NCI-H526 (cell line): ENCODE measurements at regions not wholly inside any gene's neighbourhood (a gene's known extent, or its start where the extent isn't known, plus 50 kb on each side); places are given as distances from the start of the nearest gene placed in this dataset.

Experiments
- DNase-seq, 2 experiments: peaks; one replicate each; lab custom pipeline; 2025; lab: John Stamatoyannopoulos, UW

GRCh38 chr3:181330257-181330656 lies 340.7 kb upstream of the DNAJC19 start:
- DNase-seq, result no peak

- no peak for DNase-seq
Measured at GRCh38 chr3:181329024-181329423, 339.5 kb upstream of the DNAJC19 start.

- no peak for DNase-seq
Measured at GRCh38 chr3:181328346-181328745, 338.8 kb upstream of the DNAJC19 start.

DNA sequence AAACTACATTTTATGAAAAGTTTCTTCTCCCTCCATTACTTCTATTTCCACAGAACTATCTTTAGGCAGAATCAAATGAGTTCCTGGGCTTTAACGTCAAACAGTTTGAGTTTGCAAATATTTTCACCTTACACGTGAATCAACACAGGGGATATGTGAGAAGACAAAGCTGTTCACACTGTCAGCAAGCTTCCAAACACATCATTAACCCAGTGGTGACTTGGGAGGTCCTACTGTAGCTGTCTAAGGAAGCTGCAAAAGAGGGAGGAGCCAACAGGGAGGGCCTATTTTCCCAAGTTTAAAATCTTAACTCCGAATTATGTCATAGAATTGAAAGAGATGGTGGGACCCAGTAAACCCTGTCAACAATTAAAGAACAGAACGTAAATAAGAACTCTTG lies 337.8 kb upstream of the DNAJC19 start:
- no peak for DNase-seq

DNA sequence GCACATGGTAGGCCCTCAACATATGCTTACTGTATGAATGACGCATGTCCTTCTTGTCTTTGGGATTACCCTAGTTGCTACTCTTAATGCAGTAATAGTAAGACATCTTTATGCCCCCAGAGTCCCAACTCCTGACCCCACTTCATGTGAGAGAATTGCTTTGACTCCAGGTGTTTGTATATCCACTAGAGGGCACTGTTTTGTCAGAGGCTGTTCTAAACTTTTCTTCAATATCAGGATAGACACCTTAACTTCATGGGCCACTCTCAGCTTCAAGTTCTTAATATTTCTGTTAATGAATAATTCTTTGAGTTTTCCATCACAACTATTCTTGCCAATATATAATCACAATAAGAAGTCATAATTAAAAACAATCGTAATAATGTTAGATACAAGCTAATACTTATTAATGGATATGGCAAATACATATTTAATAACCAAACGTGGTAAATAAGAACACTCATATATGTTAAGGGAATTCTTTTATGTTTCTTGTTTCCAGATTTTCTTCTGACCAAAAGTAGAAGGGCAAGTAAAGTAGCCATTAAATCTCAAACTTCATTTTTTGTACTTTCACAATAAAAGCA lies 337.2 kb upstream of the DNAJC19 start:
- peak; percentile 1 to 36 for DNase-seq

DNA sequence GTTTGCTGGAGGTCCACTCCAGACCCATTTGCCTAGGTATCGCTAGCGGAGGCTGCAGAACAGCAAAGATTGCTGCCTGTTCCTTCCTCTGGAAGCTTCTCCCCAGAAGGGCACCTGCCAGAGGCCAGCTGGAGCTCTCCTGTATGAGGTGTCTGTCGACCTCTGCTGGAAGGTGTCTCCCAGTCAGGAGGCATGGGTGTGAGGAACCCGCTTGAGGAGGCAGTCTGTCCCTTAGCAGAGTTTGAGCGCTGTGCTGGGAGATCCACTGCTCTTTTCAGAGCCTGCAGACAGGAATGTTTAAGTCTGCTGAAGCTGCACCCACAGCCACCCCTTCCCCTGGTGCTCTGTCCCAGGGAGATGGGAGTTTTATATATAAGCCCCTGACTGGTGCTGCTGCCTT lies 335.0 kb upstream of the DNAJC19 start:
- DNase-seq, result peak in 1 of 2 experiments; percentile 6

- DNase-seq, result no peak
Measured at GRCh38 chr3:181318321-181318720, 328.8 kb upstream of the DNAJC19 start.

DNA sequence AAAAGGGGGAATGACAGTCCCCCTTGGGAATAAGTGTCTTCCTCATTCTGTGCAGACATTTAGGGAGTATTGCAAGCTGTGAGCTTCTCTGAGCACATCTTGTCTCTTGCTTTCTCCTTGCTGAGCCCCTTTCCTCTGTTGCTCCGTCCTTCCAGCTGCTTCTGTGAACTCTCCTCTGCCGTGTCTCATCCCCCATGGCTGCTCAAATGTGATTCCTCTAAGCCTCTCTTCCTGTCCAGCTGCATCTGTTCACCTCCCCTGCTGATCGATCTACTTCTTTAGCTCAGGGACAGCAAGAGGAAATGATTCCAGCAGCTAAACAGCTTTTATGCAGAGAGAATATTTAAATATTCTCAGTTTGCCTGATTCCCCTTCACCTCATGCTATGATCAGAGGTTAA lies 328.0 kb upstream of the DNAJC19 start:
- DNase-seq, result no peak

GRCh38 chr3:181316482-181316881 lies 326.9 kb upstream of the DNAJC19 start:
- DNase-seq, result no peak

DNA sequence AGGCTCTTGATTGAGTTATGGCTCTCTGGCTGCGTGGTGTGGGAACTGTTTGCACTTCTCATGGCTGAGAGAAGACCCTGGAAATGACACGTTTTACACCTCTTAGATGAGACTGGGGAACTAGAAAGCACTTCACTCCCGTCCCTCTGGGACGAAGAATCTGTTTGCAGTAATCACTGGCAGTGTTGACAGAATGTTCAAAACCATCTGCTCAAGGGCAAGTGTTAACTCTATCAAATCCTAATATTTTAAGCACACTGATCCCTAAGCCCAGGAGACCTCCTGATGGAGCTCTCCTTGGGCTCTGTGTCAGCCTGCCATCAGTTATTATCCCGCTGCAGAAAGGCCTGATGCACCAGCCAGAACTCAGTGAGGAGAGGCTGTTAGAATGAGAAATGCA lies 323.8 kb upstream of the DNAJC19 start:
- no peak for DNase-seq

- no peak for DNase-seq
Measured at GRCh38 chr3:181311186-181311585, 321.6 kb upstream of the DNAJC19 start.

- no peak for DNase-seq
Measured at GRCh38 chr3:181302960-181303359, 313.4 kb upstream of the DNAJC19 start.

- no peak for DNase-seq
Measured at GRCh38 chr3:181300033-181300432, 310.5 kb upstream of the DNAJC19 start.

GRCh38 chr3:181298421-181298820 lies 308.9 kb upstream of the DNAJC19 start:
- DNase-seq, result no peak

DNA sequence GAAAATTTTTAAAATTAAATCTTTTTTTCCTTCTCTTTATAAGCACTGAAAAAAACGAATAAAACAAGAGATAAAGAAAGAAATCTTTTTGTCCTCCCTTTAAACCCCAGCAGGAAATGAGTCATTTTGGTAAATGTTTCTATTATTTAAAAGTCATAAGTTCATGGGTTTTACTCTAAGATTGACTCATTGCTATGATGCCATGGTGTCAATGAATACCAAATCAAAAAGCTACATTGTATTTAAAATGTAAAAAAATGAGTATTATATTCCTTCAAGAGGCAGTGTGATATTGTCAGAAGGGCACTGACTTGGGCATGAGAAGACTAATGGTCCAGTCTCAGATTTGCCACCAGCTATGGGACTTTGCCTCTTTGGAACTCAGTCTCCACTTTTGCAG lies 303.4 kb upstream of the DNAJC19 start:
- no peak for DNase-seq

DNA sequence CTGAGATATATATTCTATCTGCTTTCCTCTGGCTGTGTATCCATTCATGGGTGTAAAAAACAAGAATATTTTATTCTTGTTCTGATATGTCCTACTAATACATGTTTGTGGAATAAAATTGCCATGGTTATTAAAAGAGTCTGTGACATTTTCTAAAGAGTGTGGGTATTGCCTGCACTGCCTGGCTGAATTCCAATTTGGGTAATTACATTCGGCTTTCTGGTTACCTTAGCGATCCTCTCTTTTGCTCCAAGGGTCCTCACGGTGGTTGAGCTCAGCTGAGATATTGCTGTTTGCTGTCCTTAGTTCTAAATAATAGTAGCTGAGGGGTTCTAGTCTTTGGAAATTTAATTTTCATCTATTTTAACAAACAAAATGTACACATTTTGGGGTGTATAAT lies 301.4 kb upstream of the DNAJC19 start:
- DNase-seq, result no peak

DNA sequence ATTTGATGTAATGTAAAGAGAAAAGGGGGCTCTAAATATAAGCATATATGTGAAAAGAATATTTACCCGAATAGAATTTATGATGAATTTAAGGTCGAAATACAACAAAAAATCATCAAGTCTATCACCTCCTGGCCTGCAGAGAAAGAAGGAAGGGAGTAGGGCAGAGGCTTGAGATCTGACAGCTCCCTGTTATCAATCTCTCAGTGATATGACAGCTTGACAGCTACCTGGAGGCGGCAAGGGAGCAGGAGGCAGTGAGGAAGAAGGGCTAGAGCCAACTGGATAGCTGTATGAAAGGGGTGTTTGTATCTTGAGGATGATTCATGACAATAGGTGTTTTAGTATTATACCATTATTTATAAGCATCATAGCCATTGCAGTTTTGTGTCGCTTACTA lies 299.8 kb upstream of the DNAJC19 start:
- no peak for DNase-seq

DNA sequence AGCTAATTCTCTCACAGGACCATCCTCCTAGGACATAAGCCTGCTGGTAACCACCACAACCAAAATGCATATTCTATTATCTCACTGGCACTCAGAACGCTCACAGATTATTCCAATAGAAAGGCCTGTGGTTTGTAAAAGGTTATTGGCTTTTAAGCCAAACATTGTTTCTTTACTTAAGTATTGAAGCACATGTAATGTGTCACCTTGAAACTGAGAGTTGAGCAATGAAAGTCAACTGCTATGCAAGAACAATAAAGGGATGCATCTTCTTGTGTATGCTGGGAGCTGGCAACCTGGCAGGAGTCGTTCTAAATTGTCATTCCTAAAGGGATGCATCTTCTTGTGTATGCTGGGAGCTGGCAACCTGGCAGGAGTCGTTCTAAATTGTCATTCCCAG lies 298.6 kb upstream of the DNAJC19 start:
- DNase-seq, result no peak

DNA sequence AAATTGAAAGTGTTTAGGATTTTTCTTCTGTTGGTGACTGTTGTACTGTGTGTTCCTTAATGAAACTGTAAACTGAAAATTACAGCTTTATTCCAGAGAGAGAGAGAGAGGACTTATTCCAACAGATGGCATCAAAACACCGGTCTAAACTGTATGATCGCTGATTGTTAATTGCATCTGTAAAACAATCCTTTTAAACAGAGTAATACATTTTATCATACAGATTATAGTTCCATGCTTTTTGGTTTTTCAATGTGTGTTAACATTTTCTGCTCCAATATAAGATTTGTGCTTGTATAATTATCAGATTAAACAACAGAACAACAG lies 289.7 kb upstream of the DNAJC19 start:
- no peak for DNase-seq

GRCh38 chr3:181278468-181279238 lies 289.1 kb upstream of the DNAJC19 start:
- DNase-seq, result no peak

- DNase-seq, result no peak
Measured at GRCh38 chr3:181276358-181276896, 286.9 kb upstream of the DNAJC19 start.

GRCh38 chr3:181274025-181274424 lies 284.5 kb upstream of the DNAJC19 start:
- no peak for DNase-seq

DNA sequence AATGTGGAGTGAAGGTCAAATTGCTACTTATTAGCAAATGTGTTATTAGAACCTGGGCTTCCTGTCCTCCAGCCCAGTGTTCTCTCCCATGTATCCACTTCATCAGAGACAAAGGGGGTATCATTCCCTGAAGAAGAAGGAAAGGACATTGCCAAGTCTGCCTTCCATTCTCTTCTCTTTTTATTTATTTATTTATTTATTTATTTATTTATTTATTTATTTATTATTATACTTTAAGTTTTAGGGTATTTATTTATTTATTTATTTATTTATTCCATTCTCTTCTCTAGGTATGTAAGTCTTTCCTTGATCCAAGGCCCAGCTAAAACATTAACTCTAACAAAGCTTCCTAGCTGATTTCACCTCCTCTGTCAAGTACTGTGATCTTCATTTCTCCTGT lies 277.8 kb upstream of the DNAJC19 start:
- DNase-seq, result no peak
